ENCODE measurements at regions not wholly inside any gene's neighbourhood (a gene's known extent, or its start where the extent isn't known, plus 50 kb on each side); places are given as distances from the start of the nearest gene placed in this dataset.

GRCh38 chr16:59342669-59343068 lies 608.6 kb upstream of the GOT2 start:
- no peaks in the 10 kb centered on the region for H3K9me3 ChIP-seq (ENCODE audit: low read length)
- no peaks in the 10 kb centered on the region for H4K20me1 ChIP-seq (ENCODE audit: low read length)
- peaks cover 6% of the 10 kb centered on the region; the same call in 1 of the 2 replicates for H3K27me3 ChIP-seq (ENCODE audit: low read length)
- H3K27ac ChIP-seq (ENCODE audit: low read length) = no peak overlapping the region
- H3K9me2 ChIP-seq (replicated peaks; ENCODE audit: low read length) = no peaks in the 10 kb centered on the region
- no peak overlapping the region for H3K4me3 ChIP-seq (ENCODE audit: low read length)
- H3F3A ChIP-seq (ENCODE audit: low read length, unreplicated experiment) = no peaks in the 10 kb centered on the region
- intact Hi-C loops (cut with micrococcal nuclease) = no loop called here
- CTCF ChIA-PET = no interaction called here
- H2AFZ ChIP-seq (ENCODE audit: low read length) = no peak overlapping the region
- H3K36me3 ChIP-seq (ENCODE audit: low read depth, low read length) = no peaks in the 10 kb centered on the region
- ATAC-seq (no peak), DNase-seq (no peak)
- BruUV-seq (replicated peaks) = no TSS peak
- no peaks in the 10 kb centered on the region for H3K79me2 ChIP-seq (ENCODE audit: low read length)
- no peak overlapping the region for H3K9ac ChIP-seq (ENCODE audit: low read length)
- POLR2A ChIA-PET (ENCODE audit: unreplicated experiment) = no interaction called here
- TF ChIP-seq EZH2phosphoT487 (IDR thresholded peaks at IDR 0.05; ENCODE audit: borderline replicate concordance, low read length) = no peak
- no peak for TF ChIP-seq EZH2 (IDR thresholded peaks at IDR 0.05; ENCODE audit: low read length, unreplicated experiment)
- no peak for TF ChIP-seq CTCF (conservative IDR thresholded peaks at IDR 0.05; ENCODE audit: low read depth, low read length)
- H3K4me2 ChIP-seq (ENCODE audit: low read length) = no peak overlapping the region
- H3K4me1 ChIP-seq (ENCODE audit: insufficient read depth, low read length) = no peaks in the 10 kb centered on the region

GRCh38 chr16:59341368-59341767 lies 607.3 kb upstream of the GOT2 start:
- no peaks in the 10 kb centered on the region for H3K4me1 ChIP-seq (ENCODE audit: insufficient read depth, low read length)
- CTCF ChIA-PET = no interaction called here
- H3K4me3 ChIP-seq (ENCODE audit: low read length) = no peak overlapping the region
- H3K27me3 ChIP-seq (ENCODE audit: low read length) = peaks cover 6% of the 10 kb centered on the region; the same call in 1 of the 2 replicates
- POLR2A ChIA-PET (ENCODE audit: unreplicated experiment) = no interaction called here
- TF ChIP-seq EZH2phosphoT487 (IDR thresholded peaks at IDR 0.05; ENCODE audit: borderline replicate concordance, low read length) (no peak), EZH2 (IDR thresholded peaks at IDR 0.05; ENCODE audit: low read length, unreplicated experiment) (no peak), CTCF (conservative IDR thresholded peaks at IDR 0.05; ENCODE audit: low read depth, low read length) (no peak)
- no peaks in the 10 kb centered on the region for H3K9me2 ChIP-seq (replicated peaks; ENCODE audit: low read length)
- H3K9ac ChIP-seq (ENCODE audit: low read length) = no peak overlapping the region
- H3K36me3 ChIP-seq (ENCODE audit: low read depth, low read length) = no peaks in the 10 kb centered on the region
- H2AFZ ChIP-seq (ENCODE audit: low read length) = no peak overlapping the region
- no peak overlapping the region for H3K27ac ChIP-seq (ENCODE audit: low read length)
- H3K4me2 ChIP-seq (ENCODE audit: low read length) = no peak overlapping the region
- H3K79me2 ChIP-seq (ENCODE audit: low read length) = no peaks in the 10 kb centered on the region
- DNase-seq (no peak), ATAC-seq (no peak)
- no TSS peak for BruUV-seq (replicated peaks)
- intact Hi-C loops (cut with micrococcal nuclease) = no loop called here
- H4K20me1 ChIP-seq (ENCODE audit: low read length) = no peaks in the 10 kb centered on the region
- H3K9me3 ChIP-seq (ENCODE audit: low read length) = no peaks in the 10 kb centered on the region
- H3F3A ChIP-seq (ENCODE audit: low read length, unreplicated experiment) = no peaks in the 10 kb centered on the region

- Histone ChIP-seq H3K9me2 (replicated peaks; ENCODE audit: low read length) (no peaks in the 10 kb centered on the region), H3K9me3 (ENCODE audit: low read length) (no peaks in the 10 kb centered on the region), H3F3A (ENCODE audit: low read length, unreplicated experiment) (no peaks in the 10 kb centered on the region), H4K20me1 (ENCODE audit: low read length) (no peaks in the 10 kb centered on the region), H3K27me3 (ENCODE audit: low read length) (no peaks in the 10 kb centered on the region), H3K4me2 (ENCODE audit: low read length) (no peak overlapping the region), H3K27ac (ENCODE audit: low read length) (no peak overlapping the region), H3K4me3 (ENCODE audit: low read length) (no peak overlapping the region), H3K36me3 (ENCODE audit: low read depth, low read length) (no peaks in the 10 kb centered on the region), H3K79me2 (ENCODE audit: low read length) (no peaks in the 10 kb centered on the region), H2AFZ (ENCODE audit: low read length) (no peak overlapping the region), H3K9ac (ENCODE audit: low read length) (no peak overlapping the region), H3K4me1 (ENCODE audit: insufficient read depth, low read length) (no peaks in the 10 kb centered on the region)
- BruUV-seq (replicated peaks) = no TSS peak
- TF ChIP-seq EZH2phosphoT487 (IDR thresholded peaks at IDR 0.05; ENCODE audit: borderline replicate concordance, low read length) (no peak), EZH2 (IDR thresholded peaks at IDR 0.05; ENCODE audit: low read length, unreplicated experiment) (no peak), CTCF (conservative IDR thresholded peaks at IDR 0.05; ENCODE audit: low read depth, low read length) (no peak)
- intact Hi-C loops (cut with micrococcal nuclease) = no loop called here
- ATAC-seq (no peak), DNase-seq (no peak)
- ChIA-PET POLR2A (ENCODE audit: unreplicated experiment) (no interaction called here), CTCF (no interaction called here)
Observed at GRCh38 chr16:59339871-59340270, 605.8 kb upstream of the GOT2 start.

Measured in PC-3 (cell line).